Cardiac fibroblast (primary cell): ENCODE measurements at regions not wholly inside any gene's neighbourhood (a gene's known extent, or its start where the extent isn't known, plus 50 kb on each side); places are given as distances from the start of the nearest gene placed in this dataset.
"Not testable (repeated sequence)": the region's sequence is repeated elsewhere in the genome, so short reads cannot be mapped to it uniquely, and the experiment has no call there.

Experiments used
- DNase-seq, 2 donors: peaks; one replicate each; pipeline versions ENCODE4 v3.0.0 to v3.0.0-alpha.2; 2010; ENCODE audit warnings: low read depth in 2 of 2
- H3K4me3 ChIP-seq, 2 donors: replicated peaks in 1 of 2; 1 replicate in 1 of 2; 2 replicates in 1 of 2; pipeline ENCODE4 v1.5.1; 2011; ENCODE audit warnings: low read depth in 2 of 2, low read length in 2 of 2, mild to moderate bottlenecking in 2 of 2, moderate library complexity in 1 of 2
- TF ChIP-seq, protein P1 (sequence below): IDR thresholded peaks from one replicate; pipeline ENCODE4 v1.5.1; 2011; ENCODE audit warnings: low read depth, mild to moderate bottlenecking, low read length, inconsistent platforms

DNA sequence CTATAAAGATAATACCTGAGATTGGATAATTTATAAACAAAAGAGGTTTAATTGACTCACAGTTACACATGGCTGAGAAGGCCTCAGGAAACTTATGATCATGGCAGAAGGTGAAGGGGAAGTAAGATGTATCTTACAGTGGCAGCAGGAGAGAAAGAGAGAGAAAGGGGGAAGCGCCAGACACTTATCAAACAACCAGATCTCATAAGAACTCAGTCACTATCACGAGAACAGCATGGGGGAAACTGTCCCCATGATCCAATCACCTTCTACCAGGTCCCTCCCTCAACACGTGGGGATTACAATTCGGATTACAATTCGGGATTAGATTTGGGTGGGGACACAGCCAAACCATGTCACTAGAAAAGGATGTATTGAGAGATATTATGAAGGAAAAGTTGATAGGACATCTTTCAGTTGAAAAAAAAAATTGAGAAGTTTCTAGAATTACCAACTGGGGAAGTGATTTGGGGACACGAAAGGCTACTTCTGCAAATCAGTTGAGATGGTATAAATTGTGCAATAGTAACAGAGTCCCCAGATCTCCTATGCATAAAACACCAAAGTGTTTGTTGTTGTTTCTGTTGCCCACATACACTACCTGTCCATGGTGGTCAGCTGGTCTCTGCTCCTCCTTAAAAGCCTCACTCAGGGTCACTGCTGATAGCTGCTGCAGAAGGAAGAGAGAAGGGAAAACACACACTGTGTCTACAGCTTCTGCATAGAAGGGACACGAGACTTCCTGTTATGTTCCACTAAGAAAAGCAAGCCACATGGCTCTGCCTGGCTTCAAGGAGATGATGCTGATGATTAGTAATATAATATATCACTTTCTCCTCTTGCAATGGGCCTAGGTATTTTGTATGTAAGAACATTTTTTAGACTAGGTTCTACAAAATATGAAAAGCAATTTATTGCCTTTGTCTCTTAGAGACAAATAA, 465.5 kb downstream of the PDZRN4 start:
- no peak overlapping the region for H3K4me3 ChIP-seq
- no peak for DNase-seq
- TF ChIP-seq, protein P1, sequence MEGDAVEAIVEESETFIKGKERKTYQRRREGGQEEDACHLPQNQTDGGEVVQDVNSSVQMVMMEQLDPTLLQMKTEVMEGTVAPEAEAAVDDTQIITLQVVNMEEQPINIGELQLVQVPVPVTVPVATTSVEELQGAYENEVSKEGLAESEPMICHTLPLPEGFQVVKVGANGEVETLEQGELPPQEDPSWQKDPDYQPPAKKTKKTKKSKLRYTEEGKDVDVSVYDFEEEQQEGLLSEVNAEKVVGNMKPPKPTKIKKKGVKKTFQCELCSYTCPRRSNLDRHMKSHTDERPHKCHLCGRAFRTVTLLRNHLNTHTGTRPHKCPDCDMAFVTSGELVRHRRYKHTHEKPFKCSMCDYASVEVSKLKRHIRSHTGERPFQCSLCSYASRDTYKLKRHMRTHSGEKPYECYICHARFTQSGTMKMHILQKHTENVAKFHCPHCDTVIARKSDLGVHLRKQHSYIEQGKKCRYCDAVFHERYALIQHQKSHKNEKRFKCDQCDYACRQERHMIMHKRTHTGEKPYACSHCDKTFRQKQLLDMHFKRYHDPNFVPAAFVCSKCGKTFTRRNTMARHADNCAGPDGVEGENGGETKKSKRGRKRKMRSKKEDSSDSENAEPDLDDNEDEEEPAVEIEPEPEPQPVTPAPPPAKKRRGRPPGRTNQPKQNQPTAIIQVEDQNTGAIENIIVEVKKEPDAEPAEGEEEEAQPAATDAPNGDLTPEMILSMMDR: no peak

DNA sequence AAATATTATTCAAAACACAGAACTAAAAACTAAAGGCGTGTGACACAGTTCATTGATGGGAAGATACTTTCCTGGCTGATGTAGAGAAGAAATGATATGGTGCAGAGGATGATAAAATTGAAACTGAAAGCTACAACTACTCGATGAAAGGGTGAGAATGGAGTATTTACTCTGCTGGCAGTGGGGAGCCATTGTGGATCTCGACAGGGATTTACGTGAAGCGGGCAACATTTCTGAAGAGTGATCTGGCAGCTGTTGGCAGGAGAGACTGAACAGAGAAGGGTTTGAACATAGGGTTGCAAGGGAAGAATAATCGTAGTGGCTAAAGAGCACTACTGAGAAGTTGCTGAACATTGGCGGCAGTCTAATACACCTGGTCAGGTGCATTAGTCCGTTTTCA, 464.9 kb downstream of the PDZRN4 start:
- no peak overlapping the region for H3K4me3 ChIP-seq
- TF ChIP-seq, protein P1: no peak
- DNase-seq: no peak

DNA sequence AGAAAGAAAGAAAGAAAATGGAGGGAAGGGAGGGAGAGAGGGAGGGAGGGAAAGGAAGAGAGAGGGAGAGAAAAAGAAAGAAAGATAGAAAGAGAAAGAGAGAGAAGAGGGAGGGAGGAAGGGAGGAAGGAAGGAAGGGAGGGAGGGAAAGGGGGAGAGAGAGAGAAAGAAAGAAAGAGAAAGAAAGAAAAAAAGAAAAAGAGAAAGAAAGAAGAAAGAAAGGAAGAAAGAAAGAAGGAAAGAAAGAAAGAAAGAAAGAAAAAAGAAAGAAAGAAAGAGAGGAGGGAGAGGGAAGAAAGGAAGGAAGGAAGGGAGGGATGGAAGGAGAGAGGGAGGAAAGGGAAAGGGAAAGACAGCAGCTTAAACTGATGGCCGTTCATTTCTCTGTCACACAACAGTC, 457.5 kb downstream of the PDZRN4 start:
- DNase-seq: no peak
- no peak overlapping the region for H3K4me3 ChIP-seq
- TF ChIP-seq, protein P1: no peak

DNA sequence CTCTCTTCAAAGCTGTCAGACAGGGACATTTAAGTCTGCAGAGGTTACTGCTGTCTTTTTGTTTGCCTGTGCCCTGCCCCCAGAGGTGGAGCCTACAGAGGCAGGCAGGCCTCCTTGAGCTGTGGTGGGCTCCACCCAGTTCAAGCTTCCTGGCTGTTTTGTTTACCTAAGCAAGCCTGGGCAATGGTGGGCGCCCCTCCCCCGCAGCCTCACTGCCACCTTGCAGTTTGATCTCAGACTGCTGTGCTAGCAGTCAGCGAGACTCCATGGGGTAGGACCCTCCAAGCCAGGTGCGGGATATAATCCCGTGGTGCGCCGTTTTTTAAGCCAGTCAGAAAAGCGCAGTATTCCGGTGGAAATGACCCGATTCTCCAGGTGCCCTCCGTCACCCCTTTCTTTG, 454.7 kb downstream of the PDZRN4 start:
- H3K4me3 ChIP-seq, DNase-seq: not testable (repeated sequence)

DNA sequence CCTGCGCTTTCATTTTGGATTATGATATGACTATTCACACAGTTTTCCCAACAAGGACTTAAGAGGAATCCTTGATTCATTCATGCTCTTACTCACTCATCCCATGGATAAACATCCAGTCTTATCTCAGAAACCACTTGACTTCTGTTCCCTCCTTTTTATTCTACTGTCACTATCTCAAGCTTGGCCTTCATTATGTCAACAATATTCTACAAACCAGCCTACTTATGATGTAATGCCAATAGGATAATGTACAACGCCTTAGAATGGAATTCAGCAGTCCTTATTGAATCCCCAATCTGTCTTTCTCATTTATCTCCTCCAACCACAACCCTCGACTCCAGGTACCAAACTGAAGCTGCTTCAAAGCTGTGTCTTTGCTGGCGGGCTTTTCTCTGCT, 448.5 kb downstream of the PDZRN4 start:
- no peak for DNase-seq
- H3K4me3 ChIP-seq: no peak overlapping the region
- TF ChIP-seq, protein P1: no peak

DNA sequence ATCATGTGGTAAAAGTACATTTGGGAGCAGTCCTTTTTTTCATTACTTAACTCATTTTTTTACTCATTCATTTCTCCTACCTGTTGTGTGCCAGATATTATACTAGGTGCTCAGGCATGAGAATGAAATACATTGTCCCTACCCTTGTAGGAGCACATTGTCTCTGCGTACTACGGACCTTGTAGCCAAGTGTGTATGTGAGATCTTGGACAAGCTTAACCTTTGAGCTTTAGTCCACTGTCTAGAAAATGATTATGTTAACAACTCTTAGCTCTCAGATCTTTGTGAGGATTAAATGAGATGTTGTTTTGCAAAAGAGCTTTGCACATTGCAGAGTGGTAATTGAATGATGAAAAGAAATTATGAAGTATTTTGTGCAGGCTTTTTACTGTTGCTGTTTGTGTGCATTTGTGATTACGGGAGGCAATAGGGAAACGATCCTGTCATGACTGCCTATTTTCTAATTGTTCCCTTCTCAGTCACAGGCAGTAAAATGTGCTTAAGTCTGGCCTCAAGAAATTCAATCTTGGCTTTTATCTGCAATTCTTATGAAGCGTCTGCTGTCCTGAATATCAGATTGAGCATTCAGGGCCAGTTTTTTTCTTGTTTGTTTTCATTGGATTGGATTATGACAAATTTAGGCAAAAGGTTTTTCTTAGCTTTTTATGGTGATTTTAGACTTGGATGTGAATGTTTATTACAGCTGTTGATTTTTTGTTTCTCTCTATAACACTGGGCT, 447.7 kb downstream of the PDZRN4 start:
- DNase-seq: no peak
- H3K4me3 ChIP-seq: no peak overlapping the region
- TF ChIP-seq, protein P1: no peak

DNA sequence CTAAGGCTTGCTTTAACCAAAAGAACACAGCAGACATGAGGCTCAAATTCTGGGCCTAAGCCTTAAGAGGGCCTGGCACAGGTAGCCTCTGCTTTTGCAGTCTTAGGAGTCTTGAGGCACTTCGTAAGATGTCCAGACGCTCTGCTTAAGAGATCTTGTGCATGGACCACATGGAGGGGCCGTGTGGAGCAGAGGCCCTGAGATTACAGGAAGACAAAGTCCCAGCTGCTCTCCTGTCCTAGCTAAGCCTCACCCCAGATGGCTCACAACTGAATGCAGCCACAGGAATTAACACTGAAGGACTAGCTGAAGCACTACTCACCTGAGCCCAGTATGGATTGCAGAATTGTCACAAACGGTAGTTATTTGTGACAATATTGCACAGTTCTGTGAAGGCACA, 446.0 kb downstream of the PDZRN4 start:
- TF ChIP-seq, protein P1: no peak
- H3K4me3 ChIP-seq: no peak overlapping the region
- no peak for DNase-seq
